ENCODE measurements at regions not wholly inside any gene's neighbourhood (a gene's known extent, or its start where the extent isn't known, plus 50 kb on each side); places are given as distances from the start of the nearest gene placed in this dataset.

DNA sequence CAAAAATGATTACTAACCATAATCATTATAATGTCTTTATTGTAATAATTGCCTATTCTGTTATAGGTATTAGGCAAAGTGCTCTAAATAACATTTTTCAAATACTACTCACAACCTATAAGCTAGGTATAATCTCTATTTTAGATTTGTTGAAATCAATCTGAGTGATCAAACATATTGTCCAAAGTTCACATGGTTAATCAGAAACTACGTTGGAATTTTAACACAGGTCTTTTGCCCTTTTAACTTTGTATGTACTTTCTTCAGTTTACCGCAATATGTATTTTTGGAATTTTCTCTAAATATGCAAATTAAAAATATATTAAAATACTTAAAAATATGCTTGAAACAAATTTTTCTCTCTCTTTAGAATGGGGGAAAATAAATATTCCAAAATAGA, 1563.2 kb downstream of the KCNT2 start:
- DNase-seq (ENCODE audit: low spot score in 2 of 2), result no peak
- Mint-ChIP-seq H3K27ac (ENCODE audit: low read depth) (no peak overlapping the region), H3K4me3 (no peak overlapping the region), H3K9me3 (peaks cover 4% of the 10 kb centered on the region), H3K4me1 (no peaks in the 10 kb centered on the region), H3K27me3 (no peaks in the 10 kb centered on the region), H3K36me3 (ENCODE audit: insufficient read depth) (no peaks in the 10 kb centered on the region)
- no peak for ATAC-seq (replicated peaks; ENCODE audit: extremely low read depth, poor library complexity, severe bottlenecking)

DNA sequence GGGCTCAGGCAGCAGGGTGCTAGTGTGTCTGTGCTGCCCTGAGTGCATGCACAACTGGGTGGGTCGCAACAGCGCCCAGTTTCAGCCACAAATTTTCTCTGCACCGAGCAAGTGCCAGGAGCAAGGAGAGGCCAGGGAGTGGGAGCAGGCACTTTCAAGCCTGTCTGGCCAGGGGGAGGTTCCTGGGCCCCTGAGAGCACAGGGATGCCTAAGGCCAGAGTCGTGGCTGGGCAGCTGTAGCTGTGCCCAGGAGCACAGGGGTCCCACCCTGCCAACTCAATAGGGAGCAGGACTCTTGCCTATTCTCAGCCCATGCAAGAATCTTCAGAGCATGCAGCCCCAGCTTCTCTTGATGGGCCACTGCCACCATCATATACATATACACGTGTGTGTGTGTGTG, 1577.4 kb downstream of the KCNT2 start:
- no peak overlapping the region for H3K27ac Mint-ChIP-seq (ENCODE audit: low read depth)
- no peaks in the 10 kb centered on the region for H3K4me1 Mint-ChIP-seq
- peaks cover 1% of the 10 kb centered on the region for H3K36me3 Mint-ChIP-seq (ENCODE audit: insufficient read depth)
- no peaks in the 10 kb centered on the region for H3K27me3 Mint-ChIP-seq
- DNase-seq (ENCODE audit: low spot score in 2 of 2), result no peak
- H3K4me3 Mint-ChIP-seq, result no peak overlapping the region
- H3K9me3 Mint-ChIP-seq, result peaks cover 35% of the 10 kb centered on the region
- peak; percentile 3 for ATAC-seq (replicated peaks; ENCODE audit: extremely low read depth, poor library complexity, severe bottlenecking)

DNA sequence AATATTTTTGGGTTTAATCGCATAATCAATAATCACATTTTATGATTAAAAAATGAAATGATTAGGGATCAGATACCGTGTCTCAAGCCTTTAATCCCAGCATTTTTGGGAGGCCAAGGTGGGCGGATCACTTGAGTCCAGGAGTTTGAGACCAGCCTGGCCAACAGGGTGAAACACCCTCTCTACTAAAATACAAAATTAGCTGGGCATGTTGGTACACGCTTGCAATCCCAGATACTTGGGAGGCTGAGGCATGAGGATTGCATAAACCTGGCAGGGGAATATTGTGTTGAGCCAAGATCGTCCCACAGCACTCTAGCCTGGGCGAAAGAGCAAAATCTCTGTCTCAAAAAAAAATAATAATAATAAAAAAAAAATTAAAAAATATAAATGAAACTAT, 1581.4 kb downstream of the KCNT2 start:
- H3K4me1 Mint-ChIP-seq, result no peaks in the 10 kb centered on the region
- peaks cover 11% of the 10 kb centered on the region for H3K9me3 Mint-ChIP-seq
- H3K36me3 Mint-ChIP-seq (ENCODE audit: insufficient read depth), result peaks cover 1% of the 10 kb centered on the region
- H3K27me3 Mint-ChIP-seq, result no peaks in the 10 kb centered on the region
- no peak overlapping the region for H3K4me3 Mint-ChIP-seq
- ATAC-seq (replicated peaks; ENCODE audit: extremely low read depth, poor library complexity, severe bottlenecking), result no peak
- DNase-seq (ENCODE audit: low spot score in 2 of 2), result no peak
- H3K27ac Mint-ChIP-seq (ENCODE audit: low read depth), result no peak overlapping the region

DNA sequence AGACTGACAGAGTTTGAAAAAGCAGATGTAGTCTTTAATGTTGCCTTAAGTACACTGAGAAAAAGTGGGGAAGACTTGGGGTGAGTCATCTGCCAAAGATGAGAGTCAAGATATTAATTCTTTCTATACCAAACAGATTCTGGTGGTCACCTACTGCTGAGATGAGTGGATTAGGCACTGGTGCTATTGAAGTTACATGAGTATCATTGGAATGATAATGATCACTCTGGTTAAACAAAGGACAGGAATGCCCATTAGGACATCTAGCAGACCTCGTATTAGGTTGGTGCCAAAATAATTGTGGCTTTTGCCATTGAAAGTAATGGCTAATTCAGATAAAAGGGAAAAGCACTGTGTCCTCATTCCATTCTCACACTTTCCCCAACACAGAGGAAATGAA, 1588.9 kb downstream of the KCNT2 start:
- no peak for DNase-seq (ENCODE audit: low spot score in 2 of 2)
- no peaks in the 10 kb centered on the region for H3K27me3 Mint-ChIP-seq
- H3K4me1 Mint-ChIP-seq, result no peaks in the 10 kb centered on the region
- H3K36me3 Mint-ChIP-seq (ENCODE audit: insufficient read depth), result no peaks in the 10 kb centered on the region
- no peak overlapping the region for H3K27ac Mint-ChIP-seq (ENCODE audit: low read depth)
- H3K9me3 Mint-ChIP-seq, result peaks cover 17% of the 10 kb centered on the region
- no peak for ATAC-seq (replicated peaks; ENCODE audit: extremely low read depth, poor library complexity, severe bottlenecking)
- H3K4me3 Mint-ChIP-seq, result no peak overlapping the region

DNA sequence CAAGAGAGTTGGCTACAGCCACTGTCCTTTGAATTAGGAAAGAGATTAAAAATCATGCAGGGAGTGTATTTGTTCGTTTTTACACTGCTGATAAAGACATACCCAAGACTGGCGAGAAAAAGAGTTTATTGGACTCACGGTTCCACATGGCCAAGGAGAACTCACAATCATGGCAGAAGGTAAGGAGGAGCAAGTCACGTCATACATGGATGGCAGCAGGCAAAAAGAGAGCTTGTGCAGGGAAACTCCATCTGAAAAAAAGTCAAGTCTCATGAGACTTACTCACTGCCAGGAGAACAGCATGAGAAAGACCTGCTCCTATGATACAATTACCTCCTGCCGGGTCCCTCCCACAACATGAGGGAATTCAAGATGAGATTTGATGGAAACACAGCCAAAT, 1595.2 kb downstream of the KCNT2 start:
- Mint-ChIP-seq H3K36me3 (ENCODE audit: insufficient read depth) (no peaks in the 10 kb centered on the region), H3K27me3 (no peaks in the 10 kb centered on the region), H3K27ac (ENCODE audit: low read depth) (no peak overlapping the region), H3K9me3 (peaks cover 17% of the 10 kb centered on the region), H3K4me1 (no peaks in the 10 kb centered on the region), H3K4me3 (no peak overlapping the region)
- DNase-seq (ENCODE audit: low spot score in 2 of 2) (no peak), ATAC-seq (replicated peaks; ENCODE audit: extremely low read depth, poor library complexity, severe bottlenecking) (no peak)

DNA sequence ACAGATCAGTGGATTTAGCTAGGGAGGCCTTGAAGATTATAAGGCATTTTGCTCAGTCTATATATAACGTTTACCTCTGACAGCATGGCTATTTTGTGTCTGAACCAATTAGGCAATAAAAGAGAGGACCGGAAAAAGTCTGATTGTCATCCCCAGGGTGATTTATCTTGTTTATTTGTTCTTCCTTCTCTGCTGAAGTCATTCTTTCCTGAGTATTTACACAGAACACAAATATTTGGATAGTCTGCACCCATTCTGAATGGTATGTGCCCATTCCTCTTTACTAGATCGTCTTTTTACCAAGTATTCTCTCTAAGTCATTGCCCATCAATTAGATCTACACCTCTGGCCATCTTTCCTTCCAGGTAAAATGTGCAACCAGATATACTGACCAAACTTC, 1602.9 kb downstream of the KCNT2 start:
- ATAC-seq (replicated peaks; ENCODE audit: extremely low read depth, poor library complexity, severe bottlenecking) (no peak), DNase-seq (ENCODE audit: low spot score in 2 of 2) (no peak)
- Mint-ChIP-seq H3K36me3 (ENCODE audit: insufficient read depth) (no peaks in the 10 kb centered on the region), H3K4me1 (no peaks in the 10 kb centered on the region), H3K27me3 (no peaks in the 10 kb centered on the region), H3K27ac (ENCODE audit: low read depth) (no peak overlapping the region), H3K4me3 (no peak overlapping the region), H3K9me3 (peaks cover 5% of the 10 kb centered on the region)

DNA sequence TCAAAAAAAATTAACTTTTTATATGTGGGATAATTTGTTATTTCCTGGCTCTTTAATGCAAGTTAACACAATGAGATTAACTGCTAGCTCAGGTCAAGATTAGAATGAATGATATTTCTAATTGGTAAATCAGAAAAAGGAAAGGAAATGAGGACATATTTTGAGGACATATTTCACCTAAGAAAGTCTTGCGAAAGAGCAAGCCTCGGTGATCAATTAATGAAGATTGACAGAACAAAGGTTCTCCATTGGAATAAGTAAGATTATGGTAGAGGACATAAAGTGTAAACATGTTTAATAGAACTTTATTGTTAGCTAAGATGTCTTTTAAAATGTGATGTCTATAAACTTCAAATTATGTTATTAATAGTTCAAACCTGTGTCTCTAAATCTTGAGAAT, 1617.8 kb downstream of the KCNT2 start:
- Mint-ChIP-seq H3K27me3 (no peaks in the 10 kb centered on the region), H3K27ac (ENCODE audit: low read depth) (no peak overlapping the region), H3K4me1 (no peaks in the 10 kb centered on the region), H3K4me3 (no peak overlapping the region), H3K9me3 (peaks cover 5% of the 10 kb centered on the region), H3K36me3 (ENCODE audit: insufficient read depth) (no peaks in the 10 kb centered on the region)
- no peak for DNase-seq (ENCODE audit: low spot score in 2 of 2)
- no peak for ATAC-seq (replicated peaks; ENCODE audit: extremely low read depth, poor library complexity, severe bottlenecking)

DNA sequence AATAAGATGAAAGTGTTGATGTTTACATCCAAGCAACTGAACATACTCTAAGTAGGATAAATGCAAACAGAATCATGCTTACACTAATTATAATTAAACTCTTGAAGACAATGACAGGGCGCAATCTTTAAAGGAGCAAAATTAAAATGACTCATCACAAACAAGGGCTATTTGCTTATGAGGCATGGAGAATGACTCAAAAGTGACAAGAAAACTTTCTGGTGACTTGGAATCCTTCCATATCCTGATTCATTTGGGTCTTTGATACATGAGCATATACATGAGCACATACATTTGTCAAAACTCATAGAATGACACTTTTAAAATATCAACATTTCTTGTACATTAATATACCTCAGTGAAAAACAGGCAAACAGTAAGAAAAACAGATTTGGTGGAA, 1632.3 kb downstream of the KCNT2 start:
- H3K9me3 Mint-ChIP-seq, result peaks cover 16% of the 10 kb centered on the region
- H3K27ac Mint-ChIP-seq (ENCODE audit: low read depth), result no peak overlapping the region
- no peaks in the 10 kb centered on the region for H3K4me1 Mint-ChIP-seq
- no peak overlapping the region for H3K4me3 Mint-ChIP-seq
- ATAC-seq (replicated peaks; ENCODE audit: extremely low read depth, poor library complexity, severe bottlenecking) (no peak), DNase-seq (ENCODE audit: low spot score in 2 of 2) (no peak)
- no peaks in the 10 kb centered on the region for H3K27me3 Mint-ChIP-seq
- no peaks in the 10 kb centered on the region for H3K36me3 Mint-ChIP-seq (ENCODE audit: insufficient read depth)

DNA sequence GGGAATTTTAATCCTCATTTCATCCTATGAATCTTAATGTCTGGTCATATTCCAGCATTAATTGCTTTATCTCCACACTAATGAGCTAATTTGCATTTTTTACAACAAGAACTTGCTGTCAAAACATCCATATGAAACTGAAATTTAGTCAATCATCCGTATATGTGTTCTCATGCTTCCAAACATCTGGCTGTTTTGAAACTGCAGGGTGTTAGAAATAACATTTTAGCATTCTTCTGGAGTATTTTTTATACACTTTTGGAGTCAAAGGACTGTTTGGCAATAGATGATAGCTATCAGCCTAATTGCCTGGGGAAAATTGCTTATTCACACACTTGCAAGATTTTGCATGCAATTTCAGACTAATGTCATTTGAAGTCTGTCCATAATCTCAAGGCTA, 1639.3 kb downstream of the KCNT2 start:
- Mint-ChIP-seq H3K27me3 (no peaks in the 10 kb centered on the region), H3K36me3 (ENCODE audit: insufficient read depth) (no peaks in the 10 kb centered on the region), H3K9me3 (peaks cover 6% of the 10 kb centered on the region), H3K4me3 (no peak overlapping the region), H3K4me1 (no peaks in the 10 kb centered on the region), H3K27ac (ENCODE audit: low read depth) (no peak overlapping the region)
- DNase-seq (ENCODE audit: low spot score in 2 of 2) (no peak), ATAC-seq (replicated peaks; ENCODE audit: extremely low read depth, poor library complexity, severe bottlenecking) (no peak)

DNA sequence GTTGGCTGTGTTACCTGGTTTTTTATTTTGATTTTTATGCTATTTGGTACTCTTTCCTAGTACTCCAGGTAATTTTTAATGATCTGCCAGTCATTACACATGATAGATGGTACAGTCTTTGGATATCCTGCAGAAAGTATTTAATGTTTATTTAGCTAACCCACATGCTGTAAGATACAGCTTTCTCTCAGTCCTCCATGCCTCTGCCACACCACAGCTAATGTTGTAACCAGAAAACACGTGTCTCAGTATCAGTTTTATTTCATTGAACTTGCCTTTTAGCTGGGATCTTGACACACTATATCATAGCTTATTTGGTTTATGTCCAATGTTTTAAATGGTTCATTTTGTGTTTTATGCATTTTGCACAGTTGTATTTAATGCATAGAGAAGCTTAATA, 1648.4 kb downstream of the KCNT2 start:
- Mint-ChIP-seq H3K27ac (ENCODE audit: low read depth) (no peak overlapping the region), H3K4me1 (no peaks in the 10 kb centered on the region), H3K27me3 (no peaks in the 10 kb centered on the region), H3K9me3 (no peaks in the 10 kb centered on the region), H3K36me3 (ENCODE audit: insufficient read depth) (no peaks in the 10 kb centered on the region), H3K4me3 (no peak overlapping the region)
- ATAC-seq (replicated peaks; ENCODE audit: extremely low read depth, poor library complexity, severe bottlenecking) (no peak), DNase-seq (ENCODE audit: low spot score in 2 of 2) (no peak)

DNA sequence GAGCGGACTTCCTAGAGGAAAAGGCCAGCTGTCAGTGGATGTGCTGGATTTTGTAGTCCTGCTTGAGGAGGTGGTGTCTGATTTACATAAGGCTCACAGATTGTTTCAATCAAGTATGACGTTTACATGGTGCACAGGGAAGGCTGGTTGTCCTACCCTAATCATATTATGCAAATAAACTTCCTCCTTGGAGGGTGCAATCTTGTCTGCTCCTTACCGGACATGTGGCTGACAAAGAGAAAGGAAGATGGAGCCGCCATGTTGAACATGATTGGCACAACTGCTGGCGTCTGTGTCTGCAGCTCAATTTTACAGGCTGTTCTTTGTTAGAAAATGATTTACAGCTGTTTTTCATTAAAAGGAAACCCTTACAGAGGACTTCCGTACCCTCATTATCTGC, 1656.1 kb downstream of the KCNT2 start:
- no peaks in the 10 kb centered on the region for H3K36me3 Mint-ChIP-seq (ENCODE audit: insufficient read depth)
- DNase-seq (ENCODE audit: low spot score in 2 of 2), result no peak
- no peaks in the 10 kb centered on the region for H3K4me1 Mint-ChIP-seq
- peaks cover 9% of the 10 kb centered on the region for H3K9me3 Mint-ChIP-seq
- H3K4me3 Mint-ChIP-seq, result no peak overlapping the region
- no peak overlapping the region for H3K27ac Mint-ChIP-seq (ENCODE audit: low read depth)
- no peak for ATAC-seq (replicated peaks; ENCODE audit: extremely low read depth, poor library complexity, severe bottlenecking)
- no peaks in the 10 kb centered on the region for H3K27me3 Mint-ChIP-seq

DNA sequence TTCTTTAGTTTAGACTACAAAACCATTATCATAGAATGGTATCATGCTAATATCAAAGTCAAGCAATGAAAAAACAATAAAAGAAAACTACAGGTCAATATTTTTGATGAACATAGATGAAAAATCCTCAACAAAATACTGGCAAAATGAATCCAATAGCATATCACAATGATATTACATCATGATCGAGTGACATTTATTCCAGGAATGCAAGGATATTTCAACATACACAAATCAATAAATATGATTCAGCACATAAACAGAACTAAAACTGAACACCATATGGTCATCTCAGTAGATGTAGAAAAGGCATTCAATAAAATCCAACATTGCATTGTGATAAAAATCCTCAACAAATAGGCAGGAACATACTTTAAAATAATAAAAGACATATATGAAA, 1657.7 kb downstream of the KCNT2 start:
- peaks cover 9% of the 10 kb centered on the region for H3K9me3 Mint-ChIP-seq
- no peaks in the 10 kb centered on the region for H3K27me3 Mint-ChIP-seq
- ATAC-seq (replicated peaks; ENCODE audit: extremely low read depth, poor library complexity, severe bottlenecking) (no peak), DNase-seq (ENCODE audit: low spot score in 2 of 2) (no peak)
- H3K4me1 Mint-ChIP-seq, result no peaks in the 10 kb centered on the region
- no peaks in the 10 kb centered on the region for H3K36me3 Mint-ChIP-seq (ENCODE audit: insufficient read depth)
- no peak overlapping the region for H3K27ac Mint-ChIP-seq (ENCODE audit: low read depth)
- H3K4me3 Mint-ChIP-seq, result no peak overlapping the region

DNA sequence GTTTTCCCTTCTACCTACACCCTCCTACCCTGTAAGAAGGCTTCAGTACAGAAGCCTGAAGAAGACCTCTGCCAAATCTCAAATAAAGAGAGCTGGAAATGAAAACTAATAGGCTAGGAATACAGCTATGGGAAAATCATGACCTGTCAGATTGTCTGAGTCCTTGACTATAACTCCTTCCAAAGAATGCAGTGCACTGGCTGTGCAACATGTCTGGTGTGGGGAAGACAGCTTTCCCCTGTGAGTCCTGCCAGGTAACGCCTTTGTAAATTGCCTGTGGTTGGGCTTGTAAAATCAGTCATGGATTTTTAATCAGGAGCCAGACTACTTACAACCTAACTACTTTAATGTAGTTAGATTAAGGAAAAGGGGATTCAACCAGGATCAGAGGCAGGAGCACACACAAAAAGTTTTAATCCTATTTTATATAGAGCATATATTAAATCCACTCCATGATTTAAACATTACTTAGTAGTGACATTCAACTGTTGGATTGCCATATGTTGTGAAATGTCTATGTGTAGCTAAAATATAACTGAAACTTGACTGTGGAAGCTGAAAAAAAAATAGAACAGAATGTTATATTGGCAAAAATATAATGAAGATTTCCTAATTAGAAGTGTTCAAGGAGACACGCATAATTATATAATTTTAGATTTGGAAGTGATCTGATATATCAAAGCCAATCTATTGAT, 1667.8 kb downstream of the KCNT2 start:
- no peaks in the 10 kb centered on the region for H3K27me3 Mint-ChIP-seq
- no peak for ATAC-seq (replicated peaks; ENCODE audit: extremely low read depth, poor library complexity, severe bottlenecking)
- no peak overlapping the region for H3K27ac Mint-ChIP-seq (ENCODE audit: low read depth)
- peaks cover 12% of the 10 kb centered on the region for H3K9me3 Mint-ChIP-seq
- H3K36me3 Mint-ChIP-seq (ENCODE audit: insufficient read depth), result no peaks in the 10 kb centered on the region
- H3K4me1 Mint-ChIP-seq, result no peaks in the 10 kb centered on the region
- H3K4me3 Mint-ChIP-seq, result no peak overlapping the region
- DNase-seq (ENCODE audit: low spot score in 2 of 2), result no peak

DNA sequence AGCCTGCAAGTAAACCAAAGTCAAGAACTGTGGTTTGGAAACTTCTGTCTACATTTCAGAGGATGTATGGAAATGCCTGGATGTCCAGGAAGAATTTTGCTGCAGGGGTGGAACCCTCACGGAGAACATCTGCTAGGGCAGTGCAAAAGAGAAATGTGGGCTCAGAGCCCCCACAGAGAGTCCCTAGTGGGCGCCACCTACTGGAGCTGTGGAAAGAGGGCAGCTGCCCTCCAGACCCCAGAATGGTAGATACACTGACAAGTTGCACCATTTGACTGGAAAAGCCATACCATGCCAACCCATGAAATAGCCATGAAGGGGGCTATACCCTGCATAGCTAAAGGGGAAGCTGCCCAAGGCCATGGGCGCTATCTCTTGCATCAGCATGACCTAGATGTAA, 1672.4 kb downstream of the KCNT2 start:
- no peaks in the 10 kb centered on the region for H3K36me3 Mint-ChIP-seq (ENCODE audit: insufficient read depth)
- no peak for DNase-seq (ENCODE audit: low spot score in 2 of 2)
- H3K9me3 Mint-ChIP-seq, result peaks cover 13% of the 10 kb centered on the region
- no peak for ATAC-seq (replicated peaks; ENCODE audit: extremely low read depth, poor library complexity, severe bottlenecking)
- H3K27me3 Mint-ChIP-seq, result no peaks in the 10 kb centered on the region
- no peak overlapping the region for H3K4me3 Mint-ChIP-seq
- no peak overlapping the region for H3K27ac Mint-ChIP-seq (ENCODE audit: low read depth)
- H3K4me1 Mint-ChIP-seq, result no peaks in the 10 kb centered on the region
